ENCODE measurements at regions not wholly inside any gene's neighbourhood (a gene's known extent, or its start where the extent isn't known, plus 50 kb on each side); places are given as distances from the start of the nearest gene placed in this dataset.
A peak's percentile ranks its signal among the peaks of the same experiment; 100 is the strongest.

DNA sequence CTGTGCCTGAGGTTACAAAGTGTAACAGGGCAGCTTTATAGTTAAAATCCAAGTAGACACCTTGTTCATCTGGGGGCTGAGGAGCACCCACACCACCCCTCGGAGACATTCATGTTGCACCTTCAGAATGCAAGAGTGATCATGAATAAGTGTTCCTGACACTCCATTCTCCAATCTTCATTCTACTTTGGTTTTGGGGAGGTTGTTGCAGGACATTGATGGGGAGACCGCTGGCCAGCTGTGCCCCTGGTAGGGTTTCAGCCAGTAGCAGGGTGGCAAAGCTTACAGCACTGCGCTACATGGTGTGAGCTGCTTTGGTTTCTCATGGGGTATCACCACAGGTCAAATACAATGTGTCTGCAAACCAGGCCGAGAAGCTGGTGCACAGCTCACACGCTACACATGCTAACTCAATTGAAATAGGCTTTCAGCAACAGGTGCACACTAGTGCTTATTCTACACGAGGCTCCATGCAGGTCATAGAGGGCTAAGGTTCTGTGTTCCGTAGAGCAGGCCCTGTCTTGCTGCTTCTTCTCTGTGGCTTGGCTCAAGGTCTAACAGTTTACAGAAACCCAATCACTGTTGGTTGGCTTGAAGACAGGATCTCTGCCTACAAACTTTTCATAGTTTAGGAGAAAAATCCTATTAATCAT, 317.4 kb upstream of the ZNF32 start:
- no peak overlapping the region for H3K27ac ChIP-seq (ENCODE audit: low read depth in 2 of 2, low read length in 1 of 2)

DNA sequence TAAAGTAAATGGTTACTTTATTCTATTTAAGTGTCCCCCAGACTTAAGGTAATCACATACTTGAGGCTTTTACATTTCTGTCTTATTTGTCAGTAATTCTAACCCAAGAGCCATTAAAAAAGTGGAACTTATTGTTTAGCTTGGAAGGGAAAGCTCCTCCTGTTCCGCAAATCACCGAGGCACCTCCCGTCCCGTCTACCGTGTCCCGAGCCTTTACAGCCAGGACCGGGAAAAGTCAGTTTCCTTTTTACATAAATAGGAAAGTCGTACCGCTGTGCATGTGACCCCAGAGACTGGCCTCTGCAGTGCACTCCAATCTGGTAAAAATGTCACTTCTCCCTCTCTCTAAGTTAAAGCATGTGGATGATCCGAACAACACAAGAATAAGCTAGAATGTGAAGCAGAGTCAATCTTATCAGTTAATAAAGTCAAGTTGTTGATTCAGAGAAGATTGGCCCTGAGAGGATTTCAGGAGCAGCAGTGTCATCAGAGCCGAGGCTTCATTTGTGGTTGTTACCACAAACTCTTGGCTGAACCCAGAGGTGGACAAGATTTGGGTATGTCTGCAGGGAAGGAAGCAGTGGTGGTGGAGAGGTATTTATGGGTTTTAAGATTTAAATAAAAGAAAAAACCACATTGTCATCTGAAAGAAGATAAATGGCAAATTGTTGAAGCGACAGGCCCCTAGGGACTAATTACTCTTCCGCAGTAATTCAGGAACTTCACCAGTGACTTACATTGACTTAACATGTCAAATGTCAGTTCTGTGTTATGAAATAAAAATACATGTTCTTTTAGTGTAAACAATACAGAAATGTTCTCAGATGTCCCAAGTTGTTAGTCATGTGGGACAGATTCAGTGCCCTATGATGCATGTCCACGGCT, 316.6 kb upstream of the ZNF32 start:
- H3K27me3 ChIP-seq (ENCODE audit: control insufficient read depth in 1 of 2, insufficient read depth in 2 of 2, low read length in 2 of 2), result no peaks in the 10 kb centered on the region
- no peak overlapping the region for H3K4me3 ChIP-seq (ENCODE audit: low read depth in 1 of 2, low read length in 2 of 2)
- H3K27ac ChIP-seq (ENCODE audit: low read depth in 2 of 2, low read length in 1 of 2), result peak overlapping the region in 1 of 2 donors; percentile 61
- H3K4me1 ChIP-seq (ENCODE audit: control insufficient read depth in 2 of 2, insufficient read depth in 2 of 2, low read length in 1 of 2), result peaks cover 0 to 2% of the 10 kb centered on the region in 2 donors
- H3K9me3 ChIP-seq (ENCODE audit: control insufficient read depth in 2 of 2, insufficient read depth in 1 of 2, low read depth in 1 of 2, low read length in 1 of 2), result no peaks in the 10 kb centered on the region
- no peaks in the 10 kb centered on the region for H3K36me3 ChIP-seq (ENCODE audit: control insufficient read depth in 2 of 2, insufficient read depth in 2 of 2, low read length in 1 of 2)
- WGBS, 2 donors, result 49 to 64% methylated on average over 14 of the region's 14 CpGs

More for the DNA sequence above, 317.4 kb upstream of the ZNF32 start:
- H3K9me3 ChIP-seq (ENCODE audit: control insufficient read depth in 2 of 2, insufficient read depth in 1 of 2, low read depth in 1 of 2, low read length in 1 of 2), result no peaks in the 10 kb centered on the region
- no peaks in the 10 kb centered on the region for H3K36me3 ChIP-seq (ENCODE audit: control insufficient read depth in 2 of 2, insufficient read depth in 2 of 2, low read length in 1 of 2)
- H3K27me3 ChIP-seq (ENCODE audit: control insufficient read depth in 1 of 2, insufficient read depth in 2 of 2, low read length in 2 of 2), result no peaks in the 10 kb centered on the region
- no peak overlapping the region for H3K4me3 ChIP-seq (ENCODE audit: low read depth in 1 of 2, low read length in 2 of 2)
- WGBS, 2 donors, result 79% methylated on average over 7 of the region's 7 CpGs
- peaks cover 0 to 2% of the 10 kb centered on the region in 2 donors for H3K4me1 ChIP-seq (ENCODE audit: control insufficient read depth in 2 of 2, insufficient read depth in 2 of 2, low read length in 1 of 2)

DNA sequence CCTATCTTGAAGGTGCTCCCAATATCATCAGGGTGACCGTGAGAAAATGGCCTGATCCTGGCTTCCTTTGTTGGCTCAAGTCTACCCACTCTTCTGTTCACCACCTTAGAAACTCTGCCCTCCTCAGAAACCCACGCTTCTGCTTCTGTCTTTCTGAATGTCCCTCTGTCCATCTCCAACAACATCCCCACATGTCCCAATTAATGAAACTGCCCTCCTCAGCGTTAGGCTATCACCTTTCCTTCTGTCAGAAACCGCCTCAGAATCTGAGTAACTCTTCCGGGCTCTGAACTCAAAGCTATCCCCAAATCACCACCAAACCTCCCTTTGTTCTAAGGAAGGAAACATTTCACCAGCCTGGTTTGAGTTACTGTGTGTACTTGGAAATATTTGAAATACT, 315.8 kb upstream of the ZNF32 start:
- 85 to 88% methylated on average over 5 of the region's 5 CpGs for WGBS, 2 donors
- peak overlapping the region in 1 of 2 donors; percentile 27 for H3K27ac ChIP-seq (ENCODE audit: low read depth in 2 of 2, low read length in 1 of 2)
- no peaks in the 10 kb centered on the region for H3K36me3 ChIP-seq (ENCODE audit: control insufficient read depth in 2 of 2, insufficient read depth in 2 of 2, low read length in 1 of 2)

GRCh38 chr10:43963793-43964425, 315.2 kb upstream of the ZNF32 start:
- Histone ChIP-seq H3K27me3 (ENCODE audit: control insufficient read depth in 1 of 2, insufficient read depth in 2 of 2, low read length in 2 of 2) (no peaks in the 10 kb centered on the region), H3K27ac (ENCODE audit: low read depth in 2 of 2, low read length in 1 of 2) (no peak overlapping the region), H3K4me3 (ENCODE audit: low read depth in 1 of 2, low read length in 2 of 2) (no peak overlapping the region), H3K36me3 (ENCODE audit: control insufficient read depth in 2 of 2, insufficient read depth in 2 of 2, low read length in 1 of 2) (no peaks in the 10 kb centered on the region), H3K9me3 (ENCODE audit: control insufficient read depth in 2 of 2, insufficient read depth in 1 of 2, low read depth in 1 of 2, low read length in 1 of 2) (no peaks in the 10 kb centered on the region), H3K4me1 (ENCODE audit: control insufficient read depth in 2 of 2, insufficient read depth in 2 of 2, low read length in 1 of 2) (peaks cover 0 to 2% of the 10 kb centered on the region in 2 donors)
- 78 to 80% methylated on average over 10 of the region's 10 CpGs for WGBS, 2 donors

More for the DNA sequence above, 315.8 kb upstream of the ZNF32 start:
- H3K4me3 ChIP-seq (ENCODE audit: low read depth in 1 of 2, low read length in 2 of 2), result no peak overlapping the region
- no peaks in the 10 kb centered on the region for H3K9me3 ChIP-seq (ENCODE audit: control insufficient read depth in 2 of 2, insufficient read depth in 1 of 2, low read depth in 1 of 2, low read length in 1 of 2)
- H3K4me1 ChIP-seq (ENCODE audit: control insufficient read depth in 2 of 2, insufficient read depth in 2 of 2, low read length in 1 of 2), result peaks cover 0 to 2% of the 10 kb centered on the region in 2 donors
- no peaks in the 10 kb centered on the region for H3K27me3 ChIP-seq (ENCODE audit: control insufficient read depth in 1 of 2, insufficient read depth in 2 of 2, low read length in 2 of 2)

DNA sequence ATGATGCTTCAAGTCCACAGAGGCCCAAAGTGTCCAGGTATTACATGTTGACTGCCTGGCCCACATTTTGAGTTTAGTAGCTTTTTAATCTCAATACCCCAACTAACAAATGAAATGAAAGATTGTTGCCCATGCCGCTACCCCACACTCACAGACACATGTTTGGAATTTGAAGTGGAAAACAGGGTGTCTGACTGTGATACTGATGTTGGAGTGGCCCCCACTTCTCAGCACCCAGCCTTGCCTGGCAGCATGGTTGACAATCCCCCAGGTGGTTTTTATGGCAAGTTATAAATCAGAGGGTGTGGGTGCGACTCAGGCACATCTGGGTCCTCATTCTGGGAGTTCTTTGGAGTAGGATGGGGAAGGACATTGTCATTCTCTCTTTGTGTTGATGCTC, 314.7 kb upstream of the ZNF32 start:
- Histone ChIP-seq H3K27me3 (ENCODE audit: control insufficient read depth in 1 of 2, insufficient read depth in 2 of 2, low read length in 2 of 2) (no peaks in the 10 kb centered on the region), H3K36me3 (ENCODE audit: control insufficient read depth in 2 of 2, insufficient read depth in 2 of 2, low read length in 1 of 2) (no peaks in the 10 kb centered on the region), H3K4me1 (ENCODE audit: control insufficient read depth in 2 of 2, insufficient read depth in 2 of 2, low read length in 1 of 2) (peaks cover 0 to 2% of the 10 kb centered on the region in 2 donors), H3K9me3 (ENCODE audit: control insufficient read depth in 2 of 2, insufficient read depth in 1 of 2, low read depth in 1 of 2, low read length in 1 of 2) (no peaks in the 10 kb centered on the region), H3K4me3 (ENCODE audit: low read depth in 1 of 2, low read length in 2 of 2) (no peak overlapping the region), H3K27ac (ENCODE audit: low read depth in 2 of 2, low read length in 1 of 2) (no peak overlapping the region)
- WGBS, 2 donors, result 88 to 90% methylated on average over 2 of the region's 2 CpGs

GRCh38 chr10:43962346-43963191, 313.9 kb upstream of the ZNF32 start:
- Histone ChIP-seq H3K4me1 (ENCODE audit: control insufficient read depth in 2 of 2, insufficient read depth in 2 of 2, low read length in 1 of 2) (peaks cover 0 to 2% of the 10 kb centered on the region in 2 donors), H3K27me3 (ENCODE audit: control insufficient read depth in 1 of 2, insufficient read depth in 2 of 2, low read length in 2 of 2) (no peaks in the 10 kb centered on the region), H3K27ac (ENCODE audit: low read depth in 2 of 2, low read length in 1 of 2) (no peak overlapping the region), H3K36me3 (ENCODE audit: control insufficient read depth in 2 of 2, insufficient read depth in 2 of 2, low read length in 1 of 2) (no peaks in the 10 kb centered on the region), H3K9me3 (ENCODE audit: control insufficient read depth in 2 of 2, insufficient read depth in 1 of 2, low read depth in 1 of 2, low read length in 1 of 2) (peaks cover 0 to 2% of the 10 kb centered on the region in 2 donors), H3K4me3 (ENCODE audit: low read depth in 1 of 2, low read length in 2 of 2) (no peak overlapping the region)
- 76 to 79% methylated on average over 11 of the region's 11 CpGs for WGBS, 2 donors

GRCh38 chr10:43961523-43962345, 313.1 kb upstream of the ZNF32 start:
- 85 to 90% methylated on average over 15 of the region's 15 CpGs for WGBS, 2 donors
- Histone ChIP-seq H3K27me3 (ENCODE audit: control insufficient read depth in 1 of 2, insufficient read depth in 2 of 2, low read length in 2 of 2) (no peaks in the 10 kb centered on the region), H3K9me3 (ENCODE audit: control insufficient read depth in 2 of 2, insufficient read depth in 1 of 2, low read depth in 1 of 2, low read length in 1 of 2) (peaks cover 0 to 2% of the 10 kb centered on the region in 2 donors), H3K4me1 (ENCODE audit: control insufficient read depth in 2 of 2, insufficient read depth in 2 of 2, low read length in 1 of 2) (peaks cover 0 to 2% of the 10 kb centered on the region in 2 donors), H3K36me3 (ENCODE audit: control insufficient read depth in 2 of 2, insufficient read depth in 2 of 2, low read length in 1 of 2) (no peaks in the 10 kb centered on the region), H3K4me3 (ENCODE audit: low read depth in 1 of 2, low read length in 2 of 2) (no peak overlapping the region), H3K27ac (ENCODE audit: low read depth in 2 of 2, low read length in 1 of 2) (no peak overlapping the region)

GRCh38 chr10:43960981-43961380, 312.3 kb upstream of the ZNF32 start:
- H3K4me3 ChIP-seq (ENCODE audit: low read depth in 1 of 2, low read length in 2 of 2), result no peak overlapping the region
- WGBS, 2 donors, result 77 to 89% methylated on average over 4 of the region's 4 CpGs
- no peaks in the 10 kb centered on the region for H3K27me3 ChIP-seq (ENCODE audit: control insufficient read depth in 1 of 2, insufficient read depth in 2 of 2, low read length in 2 of 2)
- H3K9me3 ChIP-seq (ENCODE audit: control insufficient read depth in 2 of 2, insufficient read depth in 1 of 2, low read depth in 1 of 2, low read length in 1 of 2), result peaks cover 0 to 2% of the 10 kb centered on the region in 2 donors
- no peaks in the 10 kb centered on the region for H3K36me3 ChIP-seq (ENCODE audit: control insufficient read depth in 2 of 2, insufficient read depth in 2 of 2, low read length in 1 of 2)
- H3K4me1 ChIP-seq (ENCODE audit: control insufficient read depth in 2 of 2, insufficient read depth in 2 of 2, low read length in 1 of 2), result peaks cover 0 to 2% of the 10 kb centered on the region in 2 donors
- no peak overlapping the region for H3K27ac ChIP-seq (ENCODE audit: low read depth in 2 of 2, low read length in 1 of 2)
